NCI-H1048 (cell line): ENCODE measurements at regions not wholly inside any gene's neighbourhood (a gene's known extent, or its start where the extent isn't known, plus 50 kb on each side); places are given as distances from the start of the nearest gene placed in this dataset.
A peak's percentile ranks its signal among the peaks of the same experiment; 100 is the strongest.

Experiments used
- DNase-seq: peaks from one replicate; lab custom pipeline; 2025; lab: John Stamatoyannopoulos, UW

GRCh38 chr2:195407783-195408182, 249.2 kb upstream of the SLC39A10 start:
- no peak for DNase-seq

- no peak for DNase-seq
Observed at GRCh38 chr2:195406886-195407603, 250.0 kb upstream of the SLC39A10 start.

GRCh38 chr2:195404651-195405050, 252.4 kb upstream of the SLC39A10 start:
- no peak for DNase-seq

GRCh38 chr2:195396479-195396878, 260.5 kb upstream of the SLC39A10 start:
- DNase-seq: no peak

- DNase-seq: no peak
Observed at GRCh38 chr2:195395362-195395761, 261.7 kb upstream of the SLC39A10 start.

GRCh38 chr2:195392446-195393336, 264.3 kb upstream of the SLC39A10 start:
- no peak for DNase-seq

- DNase-seq: no peak
Observed at GRCh38 chr2:195390686-195391321, 266.2 kb upstream of the SLC39A10 start.

- DNase-seq: peak; percentile 19
Observed at GRCh38 chr2:195388028-195388427, 269.0 kb upstream of the SLC39A10 start.

- DNase-seq: no peak
Observed at GRCh38 chr2:195382186-195382585, 274.8 kb upstream of the SLC39A10 start.

- DNase-seq: no peak
Observed at GRCh38 chr2:195370167-195370943, 286.7 kb upstream of the SLC39A10 start.

GRCh38 chr2:195369218-195369587, 287.8 kb upstream of the SLC39A10 start:
- DNase-seq: no peak

GRCh38 chr2:195368249-195369217, 288.5 kb upstream of the SLC39A10 start:
- no peak for DNase-seq

- DNase-seq: no peak
Observed at GRCh38 chr2:195367809-195368208, 289.2 kb upstream of the SLC39A10 start.

GRCh38 chr2:195364015-195364965, 292.7 kb upstream of the SLC39A10 start:
- DNase-seq: no peak

- DNase-seq: no peak
Observed at GRCh38 chr2:195363496-195363895, 293.5 kb upstream of the SLC39A10 start.

- no peak for DNase-seq
Observed at GRCh38 chr2:195360242-195360641, 296.8 kb upstream of the SLC39A10 start.

- no peak for DNase-seq
Observed at GRCh38 chr2:195359043-195359735, 297.8 kb upstream of the SLC39A10 start.

GRCh38 chr2:195356920-195357440, 300.0 kb upstream of the SLC39A10 start:
- DNase-seq: no peak

- no peak for DNase-seq
Observed at GRCh38 chr2:195356026-195356425, 301.0 kb upstream of the SLC39A10 start.
